Body of pancreas (tissue), 4 donors: ENCODE measurements at regions not wholly inside any gene's neighbourhood (a gene's known extent, or its start where the extent isn't known, plus 50 kb on each side); places are given as distances from the start of the nearest gene placed in this dataset.

ENCODE experiments used
- CTCF ChIP-seq, 7 experiments: fragments of 450-650 bp in 4 of 7; fragments of 200-600 bp in 3 of 7; sonication (generic) in 3 of 7; IDR thresholded peaks; one replicate each; pipeline ENCODE4 v1.5.1; 2016 to 2019; ENCODE audit warnings: antibody characterized with exemption in 7 of 7
- POLR2A ChIP-seq, 3 donors: fragments of 450-650 bp; IDR thresholded peaks; one replicate each; pipeline ENCODE4 v1.6.1; 2016; ENCODE audit warnings: antibody characterized with exemption in 3 of 3, mild to moderate bottlenecking in 2 of 3

GRCh38 chr3:64818196-64818595 is 130.4 kb upstream of the ADAMTS9 start:
- TF ChIP-seq CTCF (IDR thresholded peaks at IDR 0.05) (no peak), POLR2A (IDR thresholded peaks at IDR 0.05) (no peak)
